ELF-1 (cell line): ENCODE measurements at regions not wholly inside any gene's neighbourhood (a gene's known extent, or its start where the extent isn't known, plus 50 kb on each side); places are given as distances from the start of the nearest gene placed in this dataset.
"Not testable (repeated sequence)": the region's sequence is repeated elsewhere in the genome, so short reads cannot be mapped to it uniquely, and the experiment has no call there.

ENCODE experiments used
- DNase-seq: peaks from one replicate; pipeline ENCODE4 v3.0.0-alpha.2; 2016; ENCODE audit warnings: low read depth, low spot score

DNA sequence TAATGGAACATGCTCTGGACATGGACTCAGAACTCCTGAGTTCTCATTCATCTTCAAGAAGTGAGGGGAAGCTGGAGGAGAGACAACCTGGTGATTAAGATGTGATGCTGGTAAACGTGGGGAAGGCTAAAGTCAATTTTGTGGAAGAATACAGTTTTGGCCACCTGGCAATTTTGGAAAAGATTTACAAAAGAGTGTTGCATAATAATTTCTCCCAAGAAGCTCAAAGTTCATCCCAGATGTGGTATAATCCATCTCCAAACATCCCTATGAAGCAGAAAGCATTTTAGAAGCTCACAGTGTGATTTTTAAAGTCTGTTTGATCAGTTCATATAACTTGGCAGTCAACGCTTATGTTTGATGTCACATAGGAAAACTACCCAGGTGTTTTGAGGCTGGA is 208.7 kb downstream of the LMX1A start:
- DNase-seq, result no peak

DNA sequence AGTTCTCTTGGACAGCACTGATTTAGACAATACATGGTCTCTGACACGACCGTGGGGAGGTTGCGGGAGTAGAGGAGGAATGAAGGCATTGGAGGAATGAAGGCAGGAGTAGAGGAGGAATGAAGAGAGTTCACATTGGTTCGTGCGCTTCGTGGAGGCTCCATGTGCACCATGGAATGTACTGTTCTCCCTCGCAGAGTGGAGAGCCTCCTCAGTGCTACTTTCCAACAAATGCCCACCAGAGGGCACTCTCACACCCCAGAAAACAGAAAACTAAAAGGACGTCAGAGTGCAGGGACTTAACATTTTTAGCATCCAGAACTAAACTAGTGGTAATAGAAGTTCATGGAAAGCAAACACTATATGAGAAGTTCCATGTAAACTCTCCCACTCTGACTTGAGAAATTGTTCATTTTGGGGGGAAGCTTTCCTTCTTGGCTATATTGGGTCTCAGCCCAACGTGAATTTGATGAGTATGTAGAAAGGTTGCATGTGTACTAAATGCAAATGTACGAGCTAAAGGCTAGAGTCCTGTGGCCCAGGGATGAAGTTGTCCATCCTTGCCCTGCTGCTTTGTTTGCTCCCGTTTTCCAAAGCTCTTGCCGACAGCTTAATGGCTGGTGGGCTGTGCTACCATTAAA is 211.6 kb downstream of the LMX1A start:
- peak; percentile 83 for DNase-seq

DNA sequence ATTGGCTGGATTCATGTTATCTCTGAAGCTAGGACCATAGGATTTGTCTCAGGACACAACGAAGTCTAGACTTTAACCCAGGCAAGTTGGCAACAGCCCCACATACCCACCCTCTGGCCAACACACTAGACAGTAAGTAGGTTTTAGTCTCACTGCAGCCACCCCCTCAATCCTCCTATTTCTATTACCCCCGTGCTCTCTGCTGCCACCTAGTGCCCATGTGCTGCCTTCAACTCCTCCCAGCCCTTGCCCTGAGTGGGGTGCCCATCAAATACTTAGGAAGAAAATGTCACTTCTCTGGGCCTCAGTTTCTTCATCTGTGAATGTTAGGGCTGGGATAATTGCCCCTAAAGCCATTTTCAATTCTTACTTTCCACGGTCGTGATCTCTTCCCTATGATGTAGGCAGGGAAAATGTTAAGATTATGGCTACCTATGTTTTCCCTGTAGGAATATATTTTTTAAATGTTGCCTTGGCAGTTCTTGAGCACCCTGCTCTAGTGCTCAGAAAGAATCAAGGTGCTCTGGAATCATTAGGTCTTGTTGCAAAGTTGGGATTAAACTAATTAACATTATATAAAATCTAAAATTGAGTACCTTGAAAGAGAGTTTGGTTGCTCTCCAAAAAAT is 213.0 kb downstream of the LMX1A start:
- peak; percentile 22 for DNase-seq

DNA sequence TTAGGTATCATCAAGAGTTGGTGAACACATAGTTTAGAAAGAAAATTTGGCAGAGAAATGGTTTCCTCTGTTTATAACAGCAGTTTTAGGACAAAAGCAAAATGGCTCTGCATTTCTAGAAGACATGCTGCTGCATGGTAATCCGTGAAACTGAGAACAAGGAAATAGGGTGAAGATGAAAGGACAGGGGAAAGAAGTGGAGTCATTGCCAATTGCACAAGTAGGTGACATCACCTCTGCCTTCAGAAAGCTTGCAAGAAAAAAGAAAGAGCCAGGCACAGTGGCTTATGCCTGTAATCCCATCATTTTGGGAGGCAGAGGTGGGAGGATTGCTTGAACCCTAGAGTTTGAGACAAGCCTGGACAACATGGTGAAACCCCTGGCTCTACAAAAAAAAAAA is 217.6 kb downstream of the LMX1A start:
- no peak for DNase-seq

DNA sequence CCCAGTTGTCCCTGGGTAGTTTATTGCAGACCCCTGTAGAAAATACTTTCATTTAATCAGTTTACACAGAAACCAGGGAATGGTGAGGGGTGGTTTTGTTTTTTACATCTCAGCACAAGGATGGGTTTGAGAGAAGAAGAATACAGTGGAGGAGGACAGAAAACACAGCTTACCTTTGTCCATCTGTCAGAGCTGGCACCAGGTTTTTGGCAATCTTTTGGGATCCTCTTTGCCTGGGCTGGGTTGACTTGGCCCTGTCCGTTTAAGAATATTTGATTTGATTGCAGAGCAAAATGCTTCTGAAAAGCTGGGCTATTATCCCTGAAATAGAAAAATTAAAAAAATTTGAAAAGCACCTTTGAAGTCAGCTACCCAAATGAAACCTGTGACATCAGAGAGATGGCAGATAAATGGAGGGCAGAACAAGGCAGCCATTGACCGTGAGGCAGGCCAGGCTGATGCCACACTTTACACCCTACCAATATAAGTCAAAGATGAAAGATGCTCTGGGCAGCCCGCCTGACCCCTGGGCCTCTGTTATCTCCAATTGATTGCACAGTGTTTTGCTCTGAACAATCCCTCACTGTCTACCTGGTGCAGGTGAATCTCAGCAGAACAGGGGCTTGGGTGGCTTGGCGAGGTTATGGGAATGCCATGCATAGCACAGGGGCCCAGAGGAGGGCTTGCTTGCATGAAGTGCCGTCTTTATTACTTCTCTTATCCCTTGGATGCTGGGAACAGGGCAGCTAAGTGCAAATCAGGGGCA is 218.8 kb downstream of the LMX1A start:
- DNase-seq, result no peak

DNA sequence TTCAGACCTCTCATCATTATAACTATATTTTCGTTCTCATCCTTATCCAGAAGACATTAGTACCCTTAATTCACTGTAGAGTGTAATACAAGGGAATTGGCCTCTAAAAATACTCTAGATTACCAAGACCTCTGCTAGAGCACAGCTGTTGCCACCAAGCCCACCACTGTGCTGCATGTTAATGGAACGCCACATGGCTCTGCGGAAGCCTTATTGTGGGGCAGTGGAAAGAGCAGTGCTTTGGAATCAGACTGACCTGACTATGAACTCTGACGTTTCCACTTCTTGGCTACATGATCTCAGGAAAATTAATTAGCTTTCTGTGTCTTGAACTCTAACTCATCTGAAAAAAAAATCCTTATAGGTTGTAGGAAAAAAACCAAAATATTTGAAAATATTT is 222.1 kb downstream of the LMX1A start:
- no peak for DNase-seq

DNA sequence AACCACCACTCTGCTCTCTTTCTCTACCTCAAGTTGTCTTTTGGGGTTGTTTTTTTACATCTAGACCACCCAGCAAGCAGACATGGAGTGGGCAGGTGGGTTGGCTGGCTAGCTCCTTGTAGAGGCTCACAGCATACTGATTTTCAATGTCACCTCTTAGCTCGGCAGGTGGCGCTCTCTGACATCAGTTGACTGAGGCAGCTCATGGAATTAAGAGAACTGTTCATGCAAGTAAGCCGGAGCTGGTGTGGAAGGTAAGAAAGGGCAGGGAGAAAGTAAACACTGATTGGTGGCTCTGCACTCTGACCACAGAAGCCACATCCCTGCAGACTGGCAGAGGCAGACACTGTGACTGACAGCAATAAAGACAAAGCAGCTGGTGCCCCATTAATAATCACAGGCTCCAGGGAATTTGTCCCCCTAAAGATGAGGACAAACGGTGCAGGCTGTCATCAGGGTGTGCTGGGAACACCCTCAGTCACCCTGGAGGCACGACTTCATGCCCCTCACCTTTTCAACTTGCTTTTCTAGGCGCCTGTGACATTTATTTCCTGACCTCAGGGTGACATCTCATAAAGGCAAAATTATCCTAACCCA is 226.8 kb downstream of the LMX1A start:
- DNase-seq, result peak; percentile 80

DNA sequence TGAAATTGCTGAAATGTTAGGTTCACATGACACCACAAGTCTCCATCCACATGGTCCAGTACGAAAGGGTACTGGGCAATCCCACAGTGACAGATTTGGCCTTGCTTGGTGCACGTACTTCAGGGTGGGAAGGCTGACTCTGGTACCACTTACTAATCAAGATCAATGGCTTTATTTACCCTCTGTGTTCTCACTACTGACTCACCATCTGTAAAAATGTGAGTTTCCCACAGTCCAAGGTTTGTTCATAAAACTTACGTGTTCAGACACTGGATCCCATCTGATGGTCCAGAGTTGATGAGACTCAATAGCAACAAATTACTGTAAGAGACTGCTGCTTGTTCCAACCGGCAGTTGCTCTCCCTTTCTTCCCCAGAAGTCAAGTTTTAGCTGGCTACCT is 231.7 kb downstream of the LMX1A start:
- no peak for DNase-seq

DNA sequence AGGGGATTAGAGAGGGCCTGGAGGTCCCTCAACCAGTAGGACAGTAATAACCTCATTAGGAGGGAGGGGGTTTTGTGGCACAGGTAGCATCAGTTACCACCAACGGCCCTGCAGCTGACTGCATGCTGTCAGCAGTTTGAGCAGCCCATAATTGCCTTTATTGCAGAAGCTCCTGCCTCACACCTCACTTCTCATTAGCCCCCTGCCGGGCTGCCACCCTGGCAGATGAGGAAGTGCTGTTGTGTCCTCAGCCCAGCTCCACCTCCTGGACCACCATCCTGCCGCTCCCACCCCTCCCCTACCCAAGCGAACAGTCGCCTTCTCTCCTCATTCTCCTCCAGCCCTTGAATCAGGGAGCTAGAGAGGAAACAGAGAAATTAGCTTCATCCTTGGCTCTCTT is 237.4 kb downstream of the LMX1A start:
- DNase-seq, result no peak

DNA sequence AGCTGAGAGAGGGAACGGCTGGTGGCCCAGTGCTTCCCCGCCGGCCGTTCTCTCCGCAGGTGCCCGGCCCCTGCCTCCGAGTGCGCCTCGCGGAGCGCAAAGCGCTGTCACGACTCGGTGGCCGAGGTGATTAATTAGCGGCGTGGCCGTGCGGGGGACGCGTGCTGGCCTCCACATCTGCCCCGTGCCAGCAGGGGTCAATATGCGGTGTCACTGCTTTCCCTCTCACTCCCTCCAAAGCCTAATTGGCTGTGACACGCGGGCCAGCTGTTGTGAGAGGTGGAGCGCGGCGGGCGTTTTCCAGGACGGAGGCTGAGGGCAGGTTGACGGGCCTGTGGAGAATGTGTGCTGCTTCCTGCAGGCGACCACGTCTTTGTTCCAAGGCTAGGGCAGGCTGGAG is 239.0 kb downstream of the LMX1A start:
- peak; percentile 67 for DNase-seq

DNA sequence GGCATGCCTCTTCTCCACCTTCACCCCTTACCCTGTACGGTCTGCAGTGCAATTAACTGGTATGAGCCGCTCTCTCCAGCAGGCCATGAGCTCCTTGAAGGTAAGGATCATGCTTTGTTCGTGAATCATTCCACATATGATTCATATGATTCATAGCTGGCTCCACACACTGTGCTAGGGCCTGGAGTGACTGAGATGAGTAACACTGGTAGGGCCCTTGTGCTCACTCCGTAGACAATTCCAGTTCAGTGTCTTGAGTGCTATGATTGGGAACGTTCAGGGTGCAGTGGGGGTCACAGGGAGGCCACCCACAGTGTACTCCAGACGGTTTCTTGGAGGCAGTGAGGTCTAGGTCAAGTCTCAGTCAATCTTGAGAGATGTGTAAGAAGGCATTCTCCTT is 239.8 kb downstream of the LMX1A start:
- no peak for DNase-seq

DNA sequence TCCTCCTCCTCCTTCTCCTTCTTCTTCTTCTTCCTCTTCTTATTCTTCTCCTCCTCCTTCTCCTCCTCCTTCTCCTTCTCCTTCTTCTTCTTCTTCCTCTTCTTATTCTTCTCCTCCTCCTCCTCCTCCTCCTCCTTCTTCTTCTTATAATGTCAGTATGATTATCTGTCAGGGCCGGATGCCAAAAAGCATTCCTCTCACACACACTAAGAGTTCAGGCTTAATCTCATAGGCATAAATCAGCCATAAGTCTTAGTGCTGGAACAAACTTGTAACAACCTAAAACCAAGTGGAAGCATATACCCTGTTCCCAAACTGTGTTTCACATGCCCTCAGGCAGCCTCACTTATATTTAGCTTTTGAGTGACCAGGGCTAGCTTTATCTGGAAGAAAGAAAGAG is 240.3 kb downstream of the LMX1A start:
- DNase-seq, result no peak

DNA sequence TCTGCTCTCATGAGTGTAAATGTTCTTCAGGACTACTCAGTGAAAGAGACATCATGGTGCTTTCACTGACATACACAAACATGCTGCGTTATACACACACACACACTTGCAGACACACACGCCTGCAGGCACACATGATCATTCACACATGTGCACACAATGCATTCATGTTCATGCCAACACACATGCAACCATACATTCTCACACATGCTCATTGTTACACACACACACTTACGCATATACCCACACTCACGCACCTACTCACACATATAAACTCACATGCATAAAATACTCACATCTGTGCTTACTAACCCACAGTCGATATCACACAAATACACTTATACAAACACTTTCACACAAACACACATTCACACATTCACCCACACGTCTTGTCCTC is 241.6 kb downstream of the LMX1A start:
- DNase-seq, result no peak

DNA sequence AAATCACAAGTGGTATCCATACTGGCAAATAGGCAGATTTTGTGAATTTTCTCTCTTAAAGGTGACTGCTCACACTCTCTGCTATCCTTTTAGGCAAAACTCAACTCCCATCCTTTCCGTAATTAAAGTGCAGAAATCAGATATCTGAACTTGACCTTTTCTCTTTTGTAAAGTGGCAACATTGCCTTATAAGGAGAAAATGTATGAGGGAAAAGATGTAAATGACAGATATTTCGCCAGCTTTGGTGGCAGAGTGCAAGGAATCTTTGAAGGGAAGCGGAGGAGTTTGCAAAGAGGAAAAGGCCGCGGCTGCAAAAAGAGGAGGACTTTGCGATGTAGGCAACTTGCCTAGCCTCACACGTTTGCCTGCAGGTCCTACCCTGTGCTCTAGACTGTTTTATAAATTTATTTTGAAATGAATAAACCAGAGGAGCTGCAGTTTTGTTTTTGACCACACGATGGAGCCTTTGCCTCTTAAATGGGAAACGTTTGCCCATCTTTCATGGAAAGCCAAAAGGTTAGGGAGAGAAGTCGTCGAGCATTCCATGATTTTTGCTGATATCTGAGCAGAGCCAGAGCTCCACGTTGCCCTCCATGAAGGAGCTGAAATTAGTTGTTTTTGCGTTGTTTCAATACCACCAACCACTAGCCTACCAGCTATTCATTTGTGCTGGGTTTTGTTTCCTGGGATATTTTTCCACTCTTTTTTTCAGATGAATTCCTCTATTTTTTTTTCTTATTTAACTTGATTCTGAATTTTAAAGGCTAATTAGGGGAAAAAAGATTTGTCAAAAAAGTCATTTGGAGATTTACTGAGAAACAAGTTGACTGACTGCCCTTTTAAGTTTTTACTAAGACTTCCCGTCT is 242.3 kb downstream of the LMX1A start:
- DNase-seq, result peak; percentile 69

DNA sequence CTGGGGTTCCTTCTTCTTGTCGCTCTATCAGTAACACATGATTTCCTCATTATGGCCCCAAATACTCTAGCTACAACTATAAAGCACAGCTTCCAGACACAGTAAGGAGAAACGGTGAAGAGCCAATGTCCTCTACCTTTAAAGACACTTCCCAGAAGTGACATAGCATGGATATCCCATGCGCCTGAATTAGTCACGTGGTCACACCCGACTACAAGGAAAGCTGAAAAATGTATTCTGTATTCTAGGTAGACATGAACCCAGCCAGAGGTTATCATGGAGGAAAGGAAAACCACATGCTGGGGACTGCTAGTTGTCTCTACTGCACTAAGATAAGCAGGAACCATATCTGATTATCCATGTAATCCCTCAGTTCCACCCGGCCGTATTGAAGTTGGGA is 244.3 kb downstream of the LMX1A start:
- no peak for DNase-seq

DNA sequence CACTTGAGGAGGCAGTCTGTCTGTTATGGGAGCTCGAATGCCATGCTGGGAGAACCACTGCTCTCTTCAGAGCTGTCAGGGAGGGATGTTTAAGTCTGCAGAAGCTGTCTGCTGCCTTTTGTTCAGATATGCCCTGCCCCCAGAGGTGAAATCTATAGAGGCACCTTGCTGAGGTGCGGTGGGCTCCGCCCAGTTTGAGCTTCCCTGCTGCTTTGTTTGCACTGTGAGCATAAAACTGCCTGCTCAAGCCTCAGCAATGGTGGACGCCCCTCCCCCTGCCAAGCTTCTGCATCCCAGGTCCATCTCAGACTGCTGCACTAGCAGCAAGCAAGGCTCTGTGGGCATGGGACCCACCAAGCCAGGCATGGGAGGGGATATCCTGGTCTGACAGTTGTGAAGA is 247.5 kb downstream of the LMX1A start:
- peak; percentile 62 for DNase-seq

DNA sequence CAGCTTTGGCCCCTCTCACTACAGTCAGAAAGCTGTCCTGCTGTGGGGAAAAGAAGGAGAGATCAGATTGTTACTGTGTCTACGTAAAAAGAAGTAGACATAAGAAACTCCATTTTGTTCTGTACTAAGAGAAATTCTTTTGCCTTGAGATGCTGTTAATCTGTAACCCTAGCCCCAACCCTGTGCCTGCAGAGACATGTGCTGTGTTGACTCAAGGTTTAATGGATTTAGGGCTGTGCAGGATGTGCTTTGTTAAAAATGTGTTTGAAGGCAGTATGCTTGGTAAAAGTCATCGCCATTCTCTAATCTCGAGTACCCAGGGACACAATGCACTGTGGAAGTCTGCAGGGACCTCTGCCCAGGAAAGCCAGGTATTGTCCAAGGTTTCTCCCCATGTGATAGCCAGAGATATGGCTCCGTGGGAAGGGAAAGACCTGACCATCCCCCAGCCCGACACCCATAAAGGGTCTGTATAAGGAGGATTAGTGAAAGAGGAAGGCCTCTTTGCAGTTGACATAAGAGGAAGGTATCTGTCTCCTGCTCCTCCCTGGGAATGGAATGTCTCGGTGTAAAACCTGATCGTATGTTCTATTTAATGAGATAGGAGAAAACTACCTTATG is 263.9 kb downstream of the LMX1A start:
- DNase-seq, result not testable (repeated sequence)

DNA sequence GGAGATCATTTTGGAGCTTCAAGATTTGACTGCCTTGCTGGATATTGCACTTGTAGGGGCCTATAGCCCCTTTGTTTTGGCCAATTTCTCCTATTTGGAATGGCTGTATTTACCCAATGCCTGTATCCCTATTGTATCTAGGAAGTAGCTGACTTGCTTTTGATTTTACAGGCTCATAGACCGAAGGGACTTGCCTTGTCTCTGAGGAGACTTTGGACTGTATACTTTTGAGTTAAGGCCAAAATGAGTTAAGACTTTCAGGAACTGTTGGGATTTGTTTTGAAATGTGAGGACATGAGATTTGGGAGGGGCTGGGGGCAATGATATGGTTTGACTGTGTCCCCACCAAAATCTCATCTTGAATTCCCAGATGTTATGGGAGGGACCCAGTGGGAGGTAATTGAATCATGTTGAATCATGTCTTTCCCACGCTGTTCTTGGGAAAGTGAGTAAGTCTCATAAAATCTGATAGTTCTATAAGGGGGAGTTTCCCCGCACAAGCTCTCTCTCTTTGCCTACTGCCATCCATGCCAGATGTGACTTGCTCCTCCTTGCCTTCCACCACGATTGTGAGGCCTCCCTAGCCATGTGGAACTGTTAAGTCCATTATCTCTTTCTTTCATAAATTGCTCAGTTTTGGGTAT is 276.1 kb downstream of the LMX1A start:
- DNase-seq, result no peak

DNA sequence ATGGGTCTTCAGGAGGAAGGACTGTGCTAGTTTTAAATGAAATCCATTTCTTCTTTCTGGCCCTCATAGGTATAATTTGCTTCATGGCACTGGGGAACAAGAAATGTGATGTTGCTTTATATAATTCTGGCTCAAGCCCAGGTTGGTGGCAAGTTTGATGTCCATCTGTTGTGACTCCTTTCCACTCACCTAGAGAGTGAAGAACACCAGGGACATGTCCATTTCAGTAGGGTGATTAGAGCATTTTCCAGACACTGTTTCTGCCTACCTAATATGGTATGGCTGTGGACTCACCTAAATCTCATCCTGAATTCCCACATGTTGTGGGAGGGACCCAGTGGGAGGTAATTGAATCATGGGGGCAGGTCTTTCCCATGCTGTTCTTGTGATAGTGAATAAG is 278.1 kb downstream of the LMX1A start:
- DNase-seq, result no peak

DNA sequence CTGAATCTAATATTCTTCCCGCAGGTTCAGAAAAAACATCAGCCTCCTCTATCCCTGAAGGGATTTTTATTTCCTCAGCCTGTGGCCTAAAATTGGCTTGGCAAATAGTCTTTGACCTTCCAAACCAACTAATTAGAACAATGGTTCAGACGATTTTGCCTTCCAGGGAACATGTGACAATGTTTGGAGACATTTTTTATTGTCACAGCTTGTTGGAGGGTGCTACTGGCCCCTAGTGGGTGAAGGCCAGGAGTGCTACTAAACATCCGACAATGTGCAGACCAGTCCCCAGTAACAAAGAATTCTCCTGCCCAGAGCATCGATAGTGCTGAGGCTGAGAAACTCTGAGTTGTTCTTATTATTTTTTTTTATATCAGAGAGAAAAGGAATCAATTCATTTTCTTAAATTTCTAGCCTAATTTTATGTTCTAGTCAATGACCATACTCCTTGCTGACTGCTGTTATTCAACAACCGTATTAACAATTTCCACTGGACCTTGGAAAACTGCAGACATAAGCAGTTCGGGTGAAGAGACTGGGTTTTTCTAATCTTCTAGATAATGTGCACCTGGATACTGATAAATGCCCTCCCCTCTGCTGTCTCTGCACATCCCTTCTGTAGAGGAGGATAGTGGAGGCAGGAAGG is 280.7 kb downstream of the LMX1A start:
- peak; percentile 68 for DNase-seq
